Duodenal mucosa (tissue), 2 donors: ENCODE measurements at regions not wholly inside any gene's neighbourhood (a gene's known extent, or its start where the extent isn't known, plus 50 kb on each side); places are given as distances from the start of the nearest gene placed in this dataset.

ENCODE experiments used
- H3K27ac ChIP-seq: one replicate; pipeline ENCODE4 v1.7.0; 2013; ENCODE audit warnings: low read depth, low read length
- H3K27me3 ChIP-seq, 2 donors: one replicate each; pipeline ENCODE4 v1.7.0; 2013; ENCODE audit warnings: low read length in 2 of 2, control low read depth in 1 of 2; ENCODE audit not compliant: insufficient read depth in 2 of 2, control insufficient read depth in 1 of 2
- H3K36me3 ChIP-seq, 2 donors: one replicate each; pipeline ENCODE4 v1.7.0; 2013; ENCODE audit warnings: low read length in 2 of 2, control low read depth in 1 of 2; ENCODE audit not compliant: insufficient read depth in 2 of 2, control insufficient read depth in 1 of 2
- H3K4me1 ChIP-seq, 2 donors: one replicate each; pipeline ENCODE4 v1.7.0; 2013; ENCODE audit warnings: low read length in 2 of 2, control low read depth in 1 of 2; ENCODE audit not compliant: insufficient read depth in 2 of 2, control insufficient read depth in 1 of 2
- H3K4me3 ChIP-seq, 2 donors: one replicate each; pipeline ENCODE4 v1.7.0; 2013; ENCODE audit warnings: low read length in 2 of 2, low read depth in 1 of 2
- H3K9ac ChIP-seq, 2 donors: one replicate each; pipeline ENCODE4 v1.7.0; 2013; ENCODE audit warnings: low read length in 2 of 2, low read depth in 1 of 2
- H3K9me3 ChIP-seq, 2 donors: one replicate each; pipeline ENCODE4 v1.7.0; 2013; ENCODE audit warnings: low read length in 2 of 2, control low read depth in 1 of 2; ENCODE audit not compliant: control insufficient read depth in 1 of 2

GRCh38 chr21:25369524-25370300, 237.6 kb downstream of the MRPL39 start:
- H3K27me3 ChIP-seq = no peaks in the 10 kb centered on the region
- no peaks in the 10 kb centered on the region for H3K9me3 ChIP-seq
- no peaks in the 10 kb centered on the region for H3K4me1 ChIP-seq
- H3K27ac ChIP-seq = no peak overlapping the region
- H3K4me3 ChIP-seq = no peak overlapping the region
- no peaks in the 10 kb centered on the region for H3K36me3 ChIP-seq
- no peak overlapping the region for H3K9ac ChIP-seq

- no peaks in the 10 kb centered on the region for H3K4me1 ChIP-seq
- H3K36me3 ChIP-seq = no peaks in the 10 kb centered on the region
- H3K27ac ChIP-seq = no peak overlapping the region
- no peak overlapping the region for H3K9ac ChIP-seq
- H3K4me3 ChIP-seq = no peak overlapping the region
- H3K27me3 ChIP-seq = no peaks in the 10 kb centered on the region
- no peaks in the 10 kb centered on the region for H3K9me3 ChIP-seq
Observed at GRCh38 chr21:25368531-25368930, 238.8 kb downstream of the MRPL39 start.

GRCh38 chr21:25366116-25366515, 241.2 kb downstream of the MRPL39 start:
- no peaks in the 10 kb centered on the region for H3K4me1 ChIP-seq
- no peak overlapping the region for H3K9ac ChIP-seq
- no peak overlapping the region for H3K4me3 ChIP-seq
- H3K27ac ChIP-seq = no peak overlapping the region
- H3K27me3 ChIP-seq = no peaks in the 10 kb centered on the region
- H3K36me3 ChIP-seq = no peaks in the 10 kb centered on the region
- no peaks in the 10 kb centered on the region for H3K9me3 ChIP-seq

- Histone ChIP-seq H3K27ac (no peak overlapping the region), H3K4me1 (no peaks in the 10 kb centered on the region), H3K4me3 (no peak overlapping the region), H3K27me3 (no peaks in the 10 kb centered on the region), H3K36me3 (no peaks in the 10 kb centered on the region), H3K9me3 (no peaks in the 10 kb centered on the region), H3K9ac (no peak overlapping the region)
Observed at GRCh38 chr21:25362375-25363267, 244.7 kb downstream of the MRPL39 start.

- Histone ChIP-seq H3K27me3 (no peaks in the 10 kb centered on the region), H3K27ac (no peak overlapping the region), H3K36me3 (no peaks in the 10 kb centered on the region), H3K4me1 (no peaks in the 10 kb centered on the region), H3K9me3 (no peaks in the 10 kb centered on the region), H3K9ac (no peak overlapping the region), H3K4me3 (no peak overlapping the region)
Observed at GRCh38 chr21:25361765-25362164, 245.5 kb downstream of the MRPL39 start.

- no peak overlapping the region for H3K27ac ChIP-seq
- H3K36me3 ChIP-seq = no peaks in the 10 kb centered on the region
- no peak overlapping the region for H3K9ac ChIP-seq
- no peaks in the 10 kb centered on the region for H3K9me3 ChIP-seq
- no peak overlapping the region for H3K4me3 ChIP-seq
- no peaks in the 10 kb centered on the region for H3K27me3 ChIP-seq
- H3K4me1 ChIP-seq = no peaks in the 10 kb centered on the region
Observed at GRCh38 chr21:25361097-25361496, 246.2 kb downstream of the MRPL39 start.

GRCh38 chr21:25360593-25360992, 246.7 kb downstream of the MRPL39 start:
- H3K4me3 ChIP-seq = no peak overlapping the region
- H3K27me3 ChIP-seq = no peaks in the 10 kb centered on the region
- H3K27ac ChIP-seq = no peak overlapping the region
- H3K9me3 ChIP-seq = no peaks in the 10 kb centered on the region
- H3K36me3 ChIP-seq = no peaks in the 10 kb centered on the region
- no peak overlapping the region for H3K9ac ChIP-seq
- no peaks in the 10 kb centered on the region for H3K4me1 ChIP-seq

- no peaks in the 10 kb centered on the region for H3K36me3 ChIP-seq
- H3K9ac ChIP-seq = no peak overlapping the region
- no peaks in the 10 kb centered on the region for H3K4me1 ChIP-seq
- H3K27me3 ChIP-seq = no peaks in the 10 kb centered on the region
- no peak overlapping the region for H3K27ac ChIP-seq
- no peaks in the 10 kb centered on the region for H3K9me3 ChIP-seq
- no peak overlapping the region for H3K4me3 ChIP-seq
Observed at GRCh38 chr21:25359724-25360123, 247.6 kb downstream of the MRPL39 start.

- no peaks in the 10 kb centered on the region for H3K36me3 ChIP-seq
- no peaks in the 10 kb centered on the region for H3K27me3 ChIP-seq
- no peak overlapping the region for H3K4me3 ChIP-seq
- peaks cover 0 to 3% of the 10 kb centered on the region in 2 donors for H3K9me3 ChIP-seq
- H3K4me1 ChIP-seq = no peaks in the 10 kb centered on the region
- no peak overlapping the region for H3K9ac ChIP-seq
- H3K27ac ChIP-seq = no peak overlapping the region
Observed at GRCh38 chr21:25350056-25350455, 257.2 kb downstream of the MRPL39 start.

- H3K36me3 ChIP-seq = no peaks in the 10 kb centered on the region
- H3K4me3 ChIP-seq = no peak overlapping the region
- H3K9ac ChIP-seq = no peak overlapping the region
- no peaks in the 10 kb centered on the region for H3K27me3 ChIP-seq
- H3K27ac ChIP-seq = no peak overlapping the region
- H3K9me3 ChIP-seq = peaks cover 0 to 6% of the 10 kb centered on the region in 2 donors
- no peaks in the 10 kb centered on the region for H3K4me1 ChIP-seq
Observed at GRCh38 chr21:25343774-25344545, 263.3 kb downstream of the MRPL39 start.
